AG09309 (cell line): ENCODE measurements at regions not wholly inside any gene's neighbourhood (a gene's known extent, or its start where the extent isn't known, plus 50 kb on each side); places are given as distances from the start of the nearest gene placed in this dataset.
A peak's percentile ranks its signal among the peaks of the same experiment; 100 is the strongest.

ENCODE experiments used
- DNase-seq: peaks from one replicate; pipeline ENCODE4 v3.0.0-alpha.2; 2010; ENCODE audit warnings: low read depth
- H3K4me3 ChIP-seq: 2 replicates; pipeline ENCODE4 v1.5.1; 2011; ENCODE audit warnings: mild to moderate bottlenecking, low read depth, low read length, moderate library complexity; ENCODE audit not compliant: control insufficient read depth
- CTCF ChIP-seq: IDR thresholded peaks from 2 replicates; pipeline ENCODE4 v1.5.1; 2011; ENCODE audit warnings: mild to moderate bottlenecking, low read depth, low read length, inconsistent platforms; ENCODE audit not compliant: insufficient read depth, control insufficient read depth; ENCODE audit errors: missing control alignments

DNA sequence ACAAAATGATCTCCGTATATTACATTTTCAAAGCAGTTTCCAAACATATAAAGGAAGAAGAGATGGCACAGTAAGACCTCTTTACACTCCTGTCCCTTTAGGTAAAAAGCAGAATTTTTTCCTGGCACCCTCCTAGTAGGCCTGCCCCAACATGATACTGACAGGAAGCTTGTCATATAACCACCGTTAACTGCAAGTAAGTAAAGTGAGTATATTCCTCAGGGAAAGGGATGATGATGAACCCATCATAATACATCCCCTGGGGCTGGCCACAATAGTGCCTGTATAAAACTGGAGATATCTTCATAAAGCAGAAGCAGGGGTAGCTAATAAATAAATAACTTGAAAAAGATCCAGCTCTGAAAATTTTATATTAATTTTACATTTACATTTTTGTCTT, 893.0 kb downstream of the DIPK2A start:
- H3K4me3 ChIP-seq = no peak overlapping the region
- no peak for DNase-seq
- TF ChIP-seq CTCF = no peak

DNA sequence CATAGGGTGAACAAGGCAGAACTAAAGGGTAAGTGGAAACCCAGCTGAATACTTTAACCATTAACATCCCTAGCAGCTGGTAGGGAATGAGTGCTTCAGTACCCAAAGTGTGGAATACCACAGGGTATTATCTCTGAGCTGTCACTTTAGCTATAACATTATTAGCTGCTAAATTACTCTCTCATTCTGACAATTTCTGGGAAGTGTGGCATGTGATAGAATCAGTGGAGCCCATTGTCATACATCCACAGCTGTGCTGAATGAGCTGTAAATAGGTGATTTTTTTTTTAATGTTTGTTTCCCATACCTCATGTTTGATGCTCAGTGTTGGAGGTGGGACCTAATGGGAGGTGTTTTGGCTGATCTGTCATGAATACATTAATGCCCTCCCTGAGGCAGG, 894.3 kb downstream of the DIPK2A start:
- DNase-seq = no peak
- TF ChIP-seq CTCF = no peak
- H3K4me3 ChIP-seq = no peak overlapping the region

- no peak for TF ChIP-seq CTCF
- no peak overlapping the region for H3K4me3 ChIP-seq
- DNase-seq = peak; percentile 21
These were observed 894.9 kb downstream of the DIPK2A start for GRCh38 chr3:144866476-144866875.

- no peak for TF ChIP-seq CTCF
- no peak overlapping the region for H3K4me3 ChIP-seq
- no peak for DNase-seq
These were observed 896.9 kb downstream of the DIPK2A start for GRCh38 chr3:144868506-144868905.

- no peak overlapping the region for H3K4me3 ChIP-seq
- no peak for DNase-seq
- no peak for TF ChIP-seq CTCF
These were observed 901.4 kb downstream of the DIPK2A start for GRCh38 chr3:144873066-144873465.

DNA sequence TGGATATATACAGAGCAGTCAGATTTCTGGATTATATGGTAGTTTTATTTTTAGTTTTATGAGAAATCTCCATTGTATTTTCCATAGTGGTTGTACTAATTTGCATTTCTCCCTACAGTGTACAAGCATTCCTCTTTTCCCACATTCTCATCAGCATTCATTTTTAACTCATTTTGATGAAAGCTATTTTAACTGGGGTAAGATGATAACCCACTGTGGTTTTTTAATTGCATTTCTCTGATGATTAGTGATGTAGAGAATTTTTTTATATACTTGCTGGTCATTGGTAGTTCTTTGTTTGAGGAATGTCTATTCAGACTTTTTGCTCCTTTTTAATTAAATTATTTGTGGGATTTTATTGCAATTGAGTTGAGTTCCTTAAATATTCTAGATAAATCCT, 903.6 kb downstream of the DIPK2A start:
- DNase-seq = peak; percentile 33
- no peak overlapping the region for H3K4me3 ChIP-seq
- TF ChIP-seq CTCF = no peak

GRCh38 chr3:144877356-144877755, 905.7 kb downstream of the DIPK2A start:
- no peak overlapping the region for H3K4me3 ChIP-seq
- DNase-seq = no peak
- TF ChIP-seq CTCF = no peak
